Body of pancreas (tissue), 4 donors: ENCODE measurements at regions not wholly inside any gene's neighbourhood (a gene's known extent, or its start where the extent isn't known, plus 50 kb on each side); places are given as distances from the start of the nearest gene placed in this dataset.

Source experiments
- POLR2A ChIP-seq, 3 donors: fragments of 450-650 bp; IDR thresholded peaks; one replicate each; pipeline ENCODE4 v1.6.1; 2016; ENCODE audit warnings: antibody characterized with exemption in 3 of 3, mild to moderate bottlenecking in 2 of 3
- TF ChIP-seq, protein P1 (sequence below), 7 experiments: fragments of 450-650 bp in 4 of 7; fragments of 200-600 bp in 3 of 7; sonication (generic) in 3 of 7; IDR thresholded peaks; one replicate each; pipeline ENCODE4 v1.5.1; 2016 to 2019; ENCODE audit warnings: antibody characterized with exemption in 7 of 7

DNA sequence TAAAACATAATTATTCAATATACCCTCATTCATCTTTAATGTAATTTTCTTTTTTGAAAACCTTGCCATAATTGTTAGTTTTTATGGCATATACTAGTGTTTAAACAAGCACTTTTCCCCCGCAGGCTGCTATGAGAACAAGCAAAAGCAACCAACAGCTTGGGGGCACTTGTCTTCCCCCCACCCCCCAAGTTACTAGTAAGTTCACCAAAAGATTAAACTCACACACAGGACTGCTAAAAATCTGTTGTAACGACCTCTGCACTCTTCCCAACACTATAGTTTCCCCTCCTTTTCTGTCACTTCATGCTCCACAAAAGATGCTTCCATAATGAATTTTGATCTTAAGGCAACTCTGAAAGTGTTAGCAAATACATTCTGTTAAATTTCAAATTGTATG is 474.9 kb upstream of the SOX5 start:
- TF ChIP-seq, protein P1, sequence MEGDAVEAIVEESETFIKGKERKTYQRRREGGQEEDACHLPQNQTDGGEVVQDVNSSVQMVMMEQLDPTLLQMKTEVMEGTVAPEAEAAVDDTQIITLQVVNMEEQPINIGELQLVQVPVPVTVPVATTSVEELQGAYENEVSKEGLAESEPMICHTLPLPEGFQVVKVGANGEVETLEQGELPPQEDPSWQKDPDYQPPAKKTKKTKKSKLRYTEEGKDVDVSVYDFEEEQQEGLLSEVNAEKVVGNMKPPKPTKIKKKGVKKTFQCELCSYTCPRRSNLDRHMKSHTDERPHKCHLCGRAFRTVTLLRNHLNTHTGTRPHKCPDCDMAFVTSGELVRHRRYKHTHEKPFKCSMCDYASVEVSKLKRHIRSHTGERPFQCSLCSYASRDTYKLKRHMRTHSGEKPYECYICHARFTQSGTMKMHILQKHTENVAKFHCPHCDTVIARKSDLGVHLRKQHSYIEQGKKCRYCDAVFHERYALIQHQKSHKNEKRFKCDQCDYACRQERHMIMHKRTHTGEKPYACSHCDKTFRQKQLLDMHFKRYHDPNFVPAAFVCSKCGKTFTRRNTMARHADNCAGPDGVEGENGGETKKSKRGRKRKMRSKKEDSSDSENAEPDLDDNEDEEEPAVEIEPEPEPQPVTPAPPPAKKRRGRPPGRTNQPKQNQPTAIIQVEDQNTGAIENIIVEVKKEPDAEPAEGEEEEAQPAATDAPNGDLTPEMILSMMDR (IDR thresholded peaks at IDR 0.05), result no peak
- no peak for TF ChIP-seq POLR2A (IDR thresholded peaks at IDR 0.05)
